CD4-positive, alpha-beta T cell treated with Interleukin-21 for 1 hour (primary cell): ENCODE measurements at regions not wholly inside any gene's neighbourhood (a gene's known extent, or its start where the extent isn't known, plus 50 kb on each side); places are given as distances from the start of the nearest gene placed in this dataset.

Experiments used
- DNase-seq: peaks from one replicate; pipeline ENCODE4 v3.0.0-alpha.2; 2020

GRCh38 chr16:62564291-62564690 is 528.1 kb upstream of the CDH8 start:
- DNase-seq = no peak

- DNase-seq = no peak
These were observed 525.9 kb upstream of the CDH8 start for GRCh38 chr16:62562121-62562520.

- no peak for DNase-seq
These were observed 513.6 kb upstream of the CDH8 start for GRCh38 chr16:62549875-62550274.

GRCh38 chr16:62548095-62548494 is 511.9 kb upstream of the CDH8 start:
- no peak for DNase-seq

- no peak for DNase-seq
These were observed 510.5 kb upstream of the CDH8 start for GRCh38 chr16:62546701-62547100.

GRCh38 chr16:62545039-62545438 is 508.8 kb upstream of the CDH8 start:
- DNase-seq = no peak

- no peak for DNase-seq
These were observed 507.3 kb upstream of the CDH8 start for GRCh38 chr16:62543516-62543915.

- DNase-seq = no peak
These were observed 503.4 kb upstream of the CDH8 start for GRCh38 chr16:62539657-62540056.

- no peak for DNase-seq
These were observed 494.2 kb upstream of the CDH8 start for GRCh38 chr16:62530426-62530825.

- no peak for DNase-seq
These were observed 479.8 kb upstream of the CDH8 start for GRCh38 chr16:62516001-62516400.

GRCh38 chr16:62503073-62503472 is 466.8 kb upstream of the CDH8 start:
- DNase-seq = no peak

- DNase-seq = no peak
These were observed 442.7 kb upstream of the CDH8 start for GRCh38 chr16:62478903-62479458.

GRCh38 chr16:62477796-62478195 is 441.6 kb upstream of the CDH8 start:
- DNase-seq = no peak

GRCh38 chr16:62475573-62475972 is 439.3 kb upstream of the CDH8 start:
- no peak for DNase-seq

- no peak for DNase-seq
These were observed 426.7 kb upstream of the CDH8 start for GRCh38 chr16:62462971-62463370.

GRCh38 chr16:62450291-62450690 is 414.1 kb upstream of the CDH8 start:
- DNase-seq = no peak

- DNase-seq = no peak
These were observed 409.7 kb upstream of the CDH8 start for GRCh38 chr16:62445909-62446308.

GRCh38 chr16:62424206-62424605 is 388.0 kb upstream of the CDH8 start:
- DNase-seq = no peak

GRCh38 chr16:62408760-62409159 is 372.5 kb upstream of the CDH8 start:
- no peak for DNase-seq

GRCh38 chr16:62406387-62406786 is 370.1 kb upstream of the CDH8 start:
- DNase-seq = no peak

- no peak for DNase-seq
These were observed 368.8 kb upstream of the CDH8 start for GRCh38 chr16:62404842-62405611.

GRCh38 chr16:62392698-62393097 is 356.5 kb upstream of the CDH8 start:
- no peak for DNase-seq

- DNase-seq = no peak
These were observed 355.7 kb upstream of the CDH8 start for GRCh38 chr16:62391940-62392339.

- DNase-seq = no peak
These were observed 354.9 kb upstream of the CDH8 start for GRCh38 chr16:62391134-62391533.

- DNase-seq = no peak
These were observed 354.0 kb upstream of the CDH8 start for GRCh38 chr16:62390214-62390613.
